ENCODE measurements at regions not wholly inside any gene's neighbourhood (a gene's known extent, or its start where the extent isn't known, plus 50 kb on each side); places are given as distances from the start of the nearest gene placed in this dataset.

- DNase-seq (no peak), ATAC-seq (no peak)
- Mint-ChIP-seq H3K27ac (no peak overlapping the region), H3K9me3 (ENCODE audit: insufficient read depth) (no peaks in the 10 kb centered on the region), H3K27me3 (ENCODE audit: low read depth) (no peaks in the 10 kb centered on the region), H3K4me1 (ENCODE audit: low read depth) (no peaks in the 10 kb centered on the region), H3K36me3 (ENCODE audit: low read depth) (no peaks in the 10 kb centered on the region), H3K4me3 (no peak overlapping the region)
- POLR2A ChIA-PET: no interaction called here
- CTCF ChIA-PET: no interaction called here
These were observed 187.0 kb upstream of the ANO3 start for GRCh38 chr11:26144911-26145310.

DNA sequence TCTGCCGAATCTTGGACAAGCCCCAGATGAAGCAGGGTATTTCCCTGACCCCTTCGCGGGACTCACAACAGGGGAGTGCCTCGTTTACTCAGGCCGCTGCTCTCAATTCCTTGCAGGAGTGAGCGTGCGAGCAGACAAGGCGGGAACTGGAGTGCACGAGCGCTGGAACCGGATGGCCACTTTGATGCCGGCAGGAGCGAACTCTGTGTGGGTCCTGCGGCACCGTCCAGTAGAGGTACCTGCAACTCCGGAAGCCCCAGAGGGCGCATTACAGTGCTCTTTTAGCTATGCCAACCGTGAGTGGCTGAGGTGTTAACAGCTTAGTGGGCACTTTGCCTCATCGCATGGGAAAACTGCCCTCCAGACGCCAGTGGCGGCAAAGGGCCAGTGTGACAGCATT, 182.3 kb upstream of the ANO3 start:
- POLR2A ChIA-PET: no interaction called here

GRCh38 chr11:26150031-26150430, 181.9 kb upstream of the ANO3 start:
- ATAC-seq (no peak), DNase-seq (no peak)
- no peaks in the 10 kb centered on the region for H3K36me3 Mint-ChIP-seq (ENCODE audit: low read depth)
- H3K27me3 Mint-ChIP-seq (ENCODE audit: low read depth): no peaks in the 10 kb centered on the region
- CTCF ChIA-PET: no interaction called here
- H3K4me3 Mint-ChIP-seq: no peak overlapping the region
- H3K9me3 Mint-ChIP-seq (ENCODE audit: insufficient read depth): no peaks in the 10 kb centered on the region
- POLR2A ChIA-PET: no interaction called here
- H3K4me1 Mint-ChIP-seq (ENCODE audit: low read depth): no peaks in the 10 kb centered on the region
- no peak overlapping the region for H3K27ac Mint-ChIP-seq

More for the DNA sequence above, 182.3 kb upstream of the ANO3 start:
- DNase-seq (no peak), ATAC-seq (no peak)
- Mint-ChIP-seq H3K9me3 (ENCODE audit: insufficient read depth) (no peaks in the 10 kb centered on the region), H3K4me3 (no peak overlapping the region), H3K4me1 (ENCODE audit: low read depth) (no peaks in the 10 kb centered on the region), H3K27me3 (ENCODE audit: low read depth) (no peaks in the 10 kb centered on the region), H3K27ac (no peak overlapping the region), H3K36me3 (ENCODE audit: low read depth) (no peaks in the 10 kb centered on the region)
- CTCF ChIA-PET: no interaction called here

- Mint-ChIP-seq H3K9me3 (ENCODE audit: insufficient read depth) (peaks cover 6% of the 10 kb centered on the region), H3K4me3 (no peak overlapping the region), H3K27me3 (ENCODE audit: low read depth) (no peaks in the 10 kb centered on the region), H3K36me3 (ENCODE audit: low read depth) (no peaks in the 10 kb centered on the region), H3K4me1 (ENCODE audit: low read depth) (no peaks in the 10 kb centered on the region), H3K27ac (no peak overlapping the region)
- DNase-seq (no peak), ATAC-seq (no peak)
- POLR2A ChIA-PET: no interaction called here
- CTCF ChIA-PET: no interaction called here
These were observed 173.7 kb upstream of the ANO3 start for GRCh38 chr11:26158251-26158650.

GRCh38 chr11:26162291-26162690, 169.6 kb upstream of the ANO3 start:
- H3K36me3 Mint-ChIP-seq (ENCODE audit: low read depth): no peaks in the 10 kb centered on the region
- ChIA-PET POLR2A (no interaction called here), CTCF (no interaction called here)
- H3K27ac Mint-ChIP-seq: no peak overlapping the region
- ATAC-seq (no peak), DNase-seq (no peak)
- H3K9me3 Mint-ChIP-seq (ENCODE audit: insufficient read depth): peaks cover 11% of the 10 kb centered on the region
- no peaks in the 10 kb centered on the region for H3K4me1 Mint-ChIP-seq (ENCODE audit: low read depth)
- no peak overlapping the region for H3K4me3 Mint-ChIP-seq
- H3K27me3 Mint-ChIP-seq (ENCODE audit: low read depth): no peaks in the 10 kb centered on the region

DNA sequence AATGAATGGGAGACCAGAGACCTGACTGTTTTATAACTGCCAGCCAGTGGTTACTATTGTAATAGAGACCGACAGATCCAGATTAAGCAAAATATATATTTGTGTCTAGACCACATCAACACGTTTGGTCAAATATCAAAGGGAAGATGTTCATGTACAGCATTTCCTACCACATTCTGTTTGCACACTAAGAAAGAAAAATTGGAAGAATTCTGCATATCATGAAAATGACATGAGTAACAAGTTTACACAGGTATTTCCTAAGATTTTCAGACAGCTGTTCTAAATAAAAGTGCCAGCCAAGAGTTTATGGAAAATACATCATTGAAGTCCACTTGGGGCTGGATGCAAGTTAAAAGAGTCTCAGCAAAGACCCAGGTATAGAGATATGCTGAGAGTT, 145.5 kb upstream of the ANO3 start:
- Mint-ChIP-seq H3K9me3 (ENCODE audit: insufficient read depth) (peaks cover 7% of the 10 kb centered on the region), H3K36me3 (ENCODE audit: low read depth) (no peaks in the 10 kb centered on the region), H3K27ac (no peak overlapping the region), H3K4me3 (no peak overlapping the region), H3K27me3 (ENCODE audit: low read depth) (no peaks in the 10 kb centered on the region), H3K4me1 (ENCODE audit: low read depth) (no peaks in the 10 kb centered on the region)
- DNase-seq (no peak), ATAC-seq (no peak)
- POLR2A ChIA-PET: no interaction called here
- CTCF ChIA-PET: no interaction called here

- no peaks in the 10 kb centered on the region for H3K4me1 Mint-ChIP-seq (ENCODE audit: low read depth)
These were observed 144.3 kb upstream of the ANO3 start for GRCh38 chr11:26187639-26188038.

GRCh38 chr11:26188554-26188953, 143.4 kb upstream of the ANO3 start:
- Mint-ChIP-seq H3K4me1 (ENCODE audit: low read depth) (no peaks in the 10 kb centered on the region), H3K27me3 (ENCODE audit: low read depth) (no peaks in the 10 kb centered on the region), H3K4me3 (no peak overlapping the region), H3K27ac (no peak overlapping the region), H3K36me3 (ENCODE audit: low read depth) (no peaks in the 10 kb centered on the region), H3K9me3 (ENCODE audit: insufficient read depth) (peaks cover 4% of the 10 kb centered on the region)
- CTCF ChIA-PET: no interaction called here
- DNase-seq (no peak), ATAC-seq (no peak)
- POLR2A ChIA-PET: no interaction called here

More at GRCh38 chr11:26187639-26188038, 144.3 kb upstream of the ANO3 start:
- no peaks in the 10 kb centered on the region for H3K27me3 Mint-ChIP-seq (ENCODE audit: low read depth)
- POLR2A ChIA-PET: no interaction called here
- CTCF ChIA-PET: no interaction called here
- H3K36me3 Mint-ChIP-seq (ENCODE audit: low read depth): no peaks in the 10 kb centered on the region
- H3K4me3 Mint-ChIP-seq: no peak overlapping the region
- no peak for DNase-seq
- peaks cover 4% of the 10 kb centered on the region for H3K9me3 Mint-ChIP-seq (ENCODE audit: insufficient read depth)
- no peak overlapping the region for H3K27ac Mint-ChIP-seq
- no peak for ATAC-seq

DNA sequence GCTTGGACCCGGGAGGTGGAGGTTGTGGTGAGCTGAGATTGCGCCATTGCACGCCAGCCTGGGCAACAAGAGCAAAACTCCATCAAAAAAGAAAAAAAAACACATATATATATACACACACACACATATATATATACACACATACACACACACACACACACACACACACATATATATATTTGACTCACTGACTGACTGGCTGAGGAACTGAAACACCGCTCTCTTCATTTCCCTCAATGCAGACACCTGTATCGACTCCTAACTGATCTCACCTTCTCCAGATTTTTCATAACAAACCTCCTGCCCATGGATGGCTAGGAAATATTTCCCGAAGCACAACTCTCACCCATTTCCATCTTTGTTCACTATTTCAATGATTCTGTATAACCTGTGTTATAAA, 140.7 kb upstream of the ANO3 start:
- no peaks in the 10 kb centered on the region for H3K27me3 Mint-ChIP-seq (ENCODE audit: low read depth)
- no peak overlapping the region for H3K27ac Mint-ChIP-seq
- H3K36me3 Mint-ChIP-seq (ENCODE audit: low read depth): no peaks in the 10 kb centered on the region
- H3K4me1 Mint-ChIP-seq (ENCODE audit: low read depth): no peaks in the 10 kb centered on the region
- ATAC-seq (no peak), DNase-seq (no peak)
- ChIA-PET POLR2A (no interaction called here), CTCF (no interaction called here)
- no peak overlapping the region for H3K4me3 Mint-ChIP-seq
- peaks cover 2% of the 10 kb centered on the region for H3K9me3 Mint-ChIP-seq (ENCODE audit: insufficient read depth)

- ATAC-seq: no peak
- Mint-ChIP-seq H3K9me3 (ENCODE audit: insufficient read depth) (no peaks in the 10 kb centered on the region), H3K4me1 (ENCODE audit: low read depth) (no peaks in the 10 kb centered on the region), H3K36me3 (ENCODE audit: low read depth) (no peaks in the 10 kb centered on the region), H3K4me3 (no peak overlapping the region), H3K27ac (no peak overlapping the region), H3K27me3 (ENCODE audit: low read depth) (no peaks in the 10 kb centered on the region)
- CTCF ChIA-PET: no interaction called here
- POLR2A ChIA-PET: no interaction called here
- DNase-seq: no peak
These were observed 138.1 kb upstream of the ANO3 start for GRCh38 chr11:26193694-26194365.

DNA sequence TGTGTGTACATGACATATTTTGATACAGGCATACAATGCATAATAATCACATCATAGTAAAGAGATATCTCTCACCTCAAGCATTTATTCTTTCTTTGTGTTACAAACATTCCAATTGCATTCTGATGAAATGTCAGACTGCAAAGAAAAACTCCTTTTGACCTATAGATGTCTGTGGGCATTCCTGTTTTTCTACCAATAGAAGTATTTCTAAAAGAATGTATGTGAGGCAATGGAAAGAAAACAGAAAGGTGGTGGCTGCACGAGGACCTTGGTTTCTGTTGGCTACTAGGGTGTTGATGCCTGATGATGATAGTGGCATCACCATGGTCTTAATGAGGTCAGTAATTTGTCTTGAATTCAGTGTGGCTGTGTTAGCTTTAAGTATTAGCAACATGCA, 137.0 kb upstream of the ANO3 start:
- ChIA-PET CTCF (no interaction called here), POLR2A (no interaction called here)
- Mint-ChIP-seq H3K27ac (no peak overlapping the region), H3K36me3 (ENCODE audit: low read depth) (no peaks in the 10 kb centered on the region), H3K4me3 (no peak overlapping the region), H3K9me3 (ENCODE audit: insufficient read depth) (no peaks in the 10 kb centered on the region), H3K27me3 (ENCODE audit: low read depth) (no peaks in the 10 kb centered on the region), H3K4me1 (ENCODE audit: low read depth) (no peaks in the 10 kb centered on the region)
- DNase-seq (no peak), ATAC-seq (no peak)

- POLR2A ChIA-PET: no interaction called here
- Mint-ChIP-seq H3K4me1 (ENCODE audit: low read depth) (no peaks in the 10 kb centered on the region), H3K27ac (no peak overlapping the region), H3K4me3 (no peak overlapping the region), H3K36me3 (ENCODE audit: low read depth) (no peaks in the 10 kb centered on the region), H3K9me3 (ENCODE audit: insufficient read depth) (no peaks in the 10 kb centered on the region), H3K27me3 (ENCODE audit: low read depth) (no peaks in the 10 kb centered on the region)
- no peak for DNase-seq
- no peak for ATAC-seq
- CTCF ChIA-PET: no interaction called here
These were observed 133.3 kb upstream of the ANO3 start for GRCh38 chr11:26198532-26199096.

Measured in activated CD8-positive, alpha-beta T cell treated with anti-CD3 and anti-CD28 coated beads, Interleukin-2, amount 10 ng/mL, durations not matched to agents 7 days and 5 days (primary cell).